PC-3 (cell line): ENCODE measurements at regions not wholly inside any gene's neighbourhood (a gene's known extent, or its start where the extent isn't known, plus 50 kb on each side); places are given as distances from the start of the nearest gene placed in this dataset.

Experiments used
- ATAC-seq: fragments of 200-7000 bp; cut with Tn5 transposase; 2 replicates; pipeline ENCODE4 v1.9.1; 2020; ENCODE audit warnings: mild to moderate bottlenecking, moderate library complexity
- BruUV-seq: library from RNA; stranded (reverse); fragments of 400-500 nt; replicated peaks from 2 replicates; lab custom pipeline; 2021; lab: Mats Ljungman, UMichigan
- CTCF ChIA-PET: fragments of 300-600 bp; sonication (Branson Sonifier 250); formaldehyde crosslinking; loops from one replicate; lab custom pipeline; 2022; ENCODE audit warnings: antibody characterized with exemption; lab: Charles Lee
- POLR2A ChIA-PET: fragments of 300-600 bp; sonication (Branson Sonifier 250); formaldehyde crosslinking; loops from one replicate; lab custom pipeline; 2022; ENCODE audit warnings: antibody characterized with exemption; ENCODE audit not compliant: unreplicated experiment; lab: Charles Lee
- DNase-seq: peaks from one replicate; pipeline ENCODE4 v3.0.0-alpha.2; 2015
- H2AFZ ChIP-seq: fragments of 300-600 bp; sonication (generic); 2 replicates; pipeline ENCODE4 v1.6.0; 2016; ENCODE audit warnings: antibody characterized with exemption, low read length
- H3F3A ChIP-seq: fragments of 300-600 bp; sonication (generic); one replicate; pipeline ENCODE4 v1.6.0; 2017; ENCODE audit warnings: antibody characterized with exemption, low read length, control low read depth, mild to moderate bottlenecking; ENCODE audit not compliant: unreplicated experiment
- H3K27ac ChIP-seq: fragments of 300-600 bp; sonication (generic); 2 replicates; pipeline ENCODE4 v1.5.1; 2016; ENCODE audit warnings: mild to moderate bottlenecking, low read length
- H3K27me3 ChIP-seq: fragments of 300-600 bp; sonication (generic); 2 replicates; pipeline ENCODE4 v1.6.1; 2016; ENCODE audit warnings: low read length, mixed read lengths
- H3K36me3 ChIP-seq: fragments of 300-600 bp; sonication (generic); 2 replicates; pipeline ENCODE4 v1.6.1; 2016; ENCODE audit warnings: low read depth, mixed run types, low read length, mixed read lengths
- H3K4me1 ChIP-seq: fragments of 300-600 bp; sonication (generic); 2 replicates; pipeline ENCODE4 v1.5.1; 2016; ENCODE audit warnings: low read length; ENCODE audit not compliant: insufficient read depth
- H3K4me2 ChIP-seq: fragments of 300-600 bp; sonication (generic); 2 replicates; pipeline ENCODE4 v1.6.0; 2016; ENCODE audit warnings: low read length
- H3K4me3 ChIP-seq: fragments of 300-600 bp; sonication (generic); 2 replicates; pipeline ENCODE4 v1.5.1; 2016; ENCODE audit warnings: mild to moderate bottlenecking, low read length, mixed read lengths
- H3K79me2 ChIP-seq: fragments of 300-600 bp; sonication (generic); 2 replicates; pipeline ENCODE4 v1.6.1; 2017; ENCODE audit warnings: low read length, mixed read lengths
- H3K9ac ChIP-seq: fragments of 300-600 bp; sonication (generic); 2 replicates; pipeline ENCODE4 v1.6.0; 2016; ENCODE audit warnings: mild to moderate bottlenecking, low read length
- H3K9me2 ChIP-seq: fragments of 300-600 bp; sonication (generic); replicated peaks from 2 replicates; pipeline ENCODE4 v1.6.1; 2016; ENCODE audit warnings: mixed run types, low read length, mixed read lengths
- H3K9me3 ChIP-seq: fragments of 300-600 bp; sonication (generic); 2 replicates; pipeline ENCODE4 v1.6.1; 2016; ENCODE audit warnings: low read length, mixed read lengths
- H4K20me1 ChIP-seq: fragments of 300-600 bp; sonication (generic); 2 replicates; pipeline ENCODE4 v1.6.1; 2016; ENCODE audit warnings: low read length, mixed read lengths
- EZH2 ChIP-seq: fragments of 300-600 bp; sonication (generic); IDR thresholded peaks from one replicate; pipeline ENCODE4 v1.6.1; 2017; ENCODE audit warnings: antibody characterized with exemption, mild to moderate bottlenecking, low read length; ENCODE audit not compliant: unreplicated experiment
- EZH2phosphoT487 ChIP-seq: fragments of 300-600 bp; sonication (generic); IDR thresholded peaks from 2 replicates; pipeline ENCODE4 v1.6.1; 2018; ENCODE audit warnings: mild to moderate bottlenecking, antibody characterized with exemption, low read length, borderline replicate concordance
- intact Hi-C: fragments of 100-400 bp; cut with micrococcal nuclease; formaldehyde crosslinking; loops from 2 replicates; pipeline ENCODE4 v1.9.0; 2023
- TF ChIP-seq, protein P1 (sequence below): fragments of 300-600 bp; sonication (generic); conservative IDR thresholded peaks from 2 replicates; pipeline ENCODE4 v1.5.1; 2017; ENCODE audit warnings: antibody characterized with exemption, low read depth, mild to moderate bottlenecking, low read length

- no peaks in the 10 kb centered on the region for H3K9me2 ChIP-seq
- no peaks in the 10 kb centered on the region for H3K9me3 ChIP-seq
- BruUV-seq = no TSS peak
- no peak overlapping the region for H3K9ac ChIP-seq
- no peaks in the 10 kb centered on the region for H3K27me3 ChIP-seq
- ChIA-PET POLR2A (no interaction called here), CTCF (no interaction called here)
- H4K20me1 ChIP-seq = no peaks in the 10 kb centered on the region
- H2AFZ ChIP-seq = no peak overlapping the region
- H3K27ac ChIP-seq = no peak overlapping the region
- DNase-seq = no peak
- intact Hi-C loops = no loop called here
- no peak overlapping the region for H3K4me2 ChIP-seq
- ATAC-seq = no peak
- no peaks in the 10 kb centered on the region for H3K79me2 ChIP-seq
- H3K4me1 ChIP-seq = no peaks in the 10 kb centered on the region
- no peaks in the 10 kb centered on the region for H3F3A ChIP-seq
- H3K4me3 ChIP-seq = no peak overlapping the region
- H3K36me3 ChIP-seq = no peaks in the 10 kb centered on the region; the same call in 1 of the 2 replicates
- TF ChIP-seq, protein P1, sequence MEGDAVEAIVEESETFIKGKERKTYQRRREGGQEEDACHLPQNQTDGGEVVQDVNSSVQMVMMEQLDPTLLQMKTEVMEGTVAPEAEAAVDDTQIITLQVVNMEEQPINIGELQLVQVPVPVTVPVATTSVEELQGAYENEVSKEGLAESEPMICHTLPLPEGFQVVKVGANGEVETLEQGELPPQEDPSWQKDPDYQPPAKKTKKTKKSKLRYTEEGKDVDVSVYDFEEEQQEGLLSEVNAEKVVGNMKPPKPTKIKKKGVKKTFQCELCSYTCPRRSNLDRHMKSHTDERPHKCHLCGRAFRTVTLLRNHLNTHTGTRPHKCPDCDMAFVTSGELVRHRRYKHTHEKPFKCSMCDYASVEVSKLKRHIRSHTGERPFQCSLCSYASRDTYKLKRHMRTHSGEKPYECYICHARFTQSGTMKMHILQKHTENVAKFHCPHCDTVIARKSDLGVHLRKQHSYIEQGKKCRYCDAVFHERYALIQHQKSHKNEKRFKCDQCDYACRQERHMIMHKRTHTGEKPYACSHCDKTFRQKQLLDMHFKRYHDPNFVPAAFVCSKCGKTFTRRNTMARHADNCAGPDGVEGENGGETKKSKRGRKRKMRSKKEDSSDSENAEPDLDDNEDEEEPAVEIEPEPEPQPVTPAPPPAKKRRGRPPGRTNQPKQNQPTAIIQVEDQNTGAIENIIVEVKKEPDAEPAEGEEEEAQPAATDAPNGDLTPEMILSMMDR = no peak
- TF ChIP-seq EZH2 = no peak
- no peak for TF ChIP-seq EZH2phosphoT487
Observed at GRCh38 chr18:61639886-61640285, 252.9 kb downstream of the RNF152 start.

GRCh38 chr18:61637905-61638595, 254.8 kb downstream of the RNF152 start:
- H3K4me2 ChIP-seq = no peak overlapping the region
- POLR2A ChIA-PET = no interaction called here
- intact Hi-C loops = no loop called here
- no peaks in the 10 kb centered on the region for H3K9me2 ChIP-seq
- no peak for ATAC-seq
- no peaks in the 10 kb centered on the region for H4K20me1 ChIP-seq
- H3K9me3 ChIP-seq = no peaks in the 10 kb centered on the region
- H3K27me3 ChIP-seq = no peaks in the 10 kb centered on the region
- no peak overlapping the region for H3K9ac ChIP-seq
- no peaks in the 10 kb centered on the region; the same call in 1 of the 2 replicates for H3K36me3 ChIP-seq
- CTCF ChIA-PET = no interaction called here
- H3K79me2 ChIP-seq = no peaks in the 10 kb centered on the region
- no peak for TF ChIP-seq EZH2
- no peak for TF ChIP-seq EZH2phosphoT487
- TF ChIP-seq, protein P1 = no peak
- H3K4me3 ChIP-seq = no peak overlapping the region
- no peak overlapping the region for H3K27ac ChIP-seq
- H3K4me1 ChIP-seq = no peaks in the 10 kb centered on the region
- DNase-seq = no peak
- H3F3A ChIP-seq = no peaks in the 10 kb centered on the region
- BruUV-seq = no TSS peak
- H2AFZ ChIP-seq = no peak overlapping the region

- Histone ChIP-seq H3K4me1 (no peaks in the 10 kb centered on the region), H3K27me3 (no peaks in the 10 kb centered on the region), H3K9ac (no peak overlapping the region), H3K79me2 (no peaks in the 10 kb centered on the region), H3K4me3 (no peak overlapping the region), H3K9me2 (no peaks in the 10 kb centered on the region), H4K20me1 (no peaks in the 10 kb centered on the region), H3K4me2 (no peak overlapping the region), H3F3A (no peaks in the 10 kb centered on the region), H3K27ac (no peak overlapping the region), H3K36me3 (no peaks in the 10 kb centered on the region; the same call in 1 of the 2 replicates), H2AFZ (no peak overlapping the region), H3K9me3 (no peaks in the 10 kb centered on the region)
- DNase-seq = no peak
- no peak for TF ChIP-seq EZH2
- no peak for TF ChIP-seq EZH2phosphoT487
- TF ChIP-seq, protein P1 = no peak
- POLR2A ChIA-PET = no interaction called here
- no TSS peak for BruUV-seq
- intact Hi-C loops = no loop called here
- CTCF ChIA-PET = no interaction called here
- ATAC-seq = no peak
Observed at GRCh38 chr18:61637319-61637718, 255.5 kb downstream of the RNF152 start.
